ENCODE measurements at regions not wholly inside any gene's neighbourhood (a gene's known extent, or its start where the extent isn't known, plus 50 kb on each side); places are given as distances from the start of the nearest gene placed in this dataset.

DNA sequence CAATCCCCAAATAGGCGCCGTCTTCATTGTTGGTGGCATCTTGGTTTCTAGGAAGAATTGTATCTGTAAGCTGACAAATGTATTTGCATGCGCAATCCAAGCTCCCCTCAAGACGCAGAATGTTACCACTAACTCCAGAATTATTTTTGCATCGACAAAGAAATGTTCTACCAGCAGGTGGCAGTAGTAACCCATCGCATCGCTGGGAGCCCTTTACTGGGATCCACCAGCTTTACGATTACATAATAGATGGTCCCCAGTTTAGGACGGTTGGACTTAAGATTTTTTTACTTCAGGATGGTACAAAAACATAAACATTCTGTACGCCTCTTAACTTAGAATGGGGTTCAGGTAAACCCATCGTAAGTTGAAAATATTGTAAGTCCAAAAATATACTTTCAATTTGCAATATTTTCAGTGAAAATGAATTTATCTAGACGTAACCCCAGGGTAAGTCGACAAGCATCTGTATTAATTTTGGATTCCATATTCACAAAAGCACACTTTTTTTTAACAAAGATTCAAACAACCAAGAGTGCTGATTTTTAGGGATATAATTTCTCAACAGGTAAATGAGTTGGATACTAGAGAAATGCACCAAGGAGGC, 114.0 kb upstream of the COBL start:
- TF ChIP-seq, protein P1, sequence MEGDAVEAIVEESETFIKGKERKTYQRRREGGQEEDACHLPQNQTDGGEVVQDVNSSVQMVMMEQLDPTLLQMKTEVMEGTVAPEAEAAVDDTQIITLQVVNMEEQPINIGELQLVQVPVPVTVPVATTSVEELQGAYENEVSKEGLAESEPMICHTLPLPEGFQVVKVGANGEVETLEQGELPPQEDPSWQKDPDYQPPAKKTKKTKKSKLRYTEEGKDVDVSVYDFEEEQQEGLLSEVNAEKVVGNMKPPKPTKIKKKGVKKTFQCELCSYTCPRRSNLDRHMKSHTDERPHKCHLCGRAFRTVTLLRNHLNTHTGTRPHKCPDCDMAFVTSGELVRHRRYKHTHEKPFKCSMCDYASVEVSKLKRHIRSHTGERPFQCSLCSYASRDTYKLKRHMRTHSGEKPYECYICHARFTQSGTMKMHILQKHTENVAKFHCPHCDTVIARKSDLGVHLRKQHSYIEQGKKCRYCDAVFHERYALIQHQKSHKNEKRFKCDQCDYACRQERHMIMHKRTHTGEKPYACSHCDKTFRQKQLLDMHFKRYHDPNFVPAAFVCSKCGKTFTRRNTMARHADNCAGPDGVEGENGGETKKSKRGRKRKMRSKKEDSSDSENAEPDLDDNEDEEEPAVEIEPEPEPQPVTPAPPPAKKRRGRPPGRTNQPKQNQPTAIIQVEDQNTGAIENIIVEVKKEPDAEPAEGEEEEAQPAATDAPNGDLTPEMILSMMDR (IDR thresholded peaks at IDR 0.05), result peak; percentile 67 to 88 (median 75)
- TF ChIP-seq POLR2A (IDR thresholded peaks at IDR 0.05), result no peak

Data from body of pancreas (tissue), 4 donors.